BLaER1 treated with 17β-estradiol and CSF1 and Interleukin-3, amounts not matched to agents 10 nM and 100 nM (cell line): ENCODE measurements at regions not wholly inside any gene's neighbourhood (a gene's known extent, or its start where the extent isn't known, plus 50 kb on each side); places are given as distances from the start of the nearest gene placed in this dataset.

Source experiments
- H3K27ac ChIP-seq, 11 experiments: shearing (Covaris generic); formaldehyde crosslinking; 2 replicates each; pipeline ENCODE4 v1.8.1; 2022
- H3K27me3 ChIP-seq, 11 experiments: shearing (Covaris generic); formaldehyde crosslinking; 2 replicates each; pipeline ENCODE4 v1.8.1; 2022
- H3K36me3 ChIP-seq, 11 experiments: shearing (Covaris generic); formaldehyde crosslinking; 2 replicates each; pipeline ENCODE4 v1.8.1; 2022
- H3K4me1 ChIP-seq, 10 experiments: shearing (Covaris generic); formaldehyde crosslinking; 2 replicates each; pipeline ENCODE4 v1.8.1; 2022
- H3K4me2 ChIP-seq, 11 experiments: shearing (Covaris generic); formaldehyde crosslinking; 2 replicates each; pipeline ENCODE4 v1.8.1; 2022
- H3K4me3 ChIP-seq, 10 experiments: shearing (Covaris generic); formaldehyde crosslinking; 2 replicates each; pipeline ENCODE4 v1.8.1; 2022
- H3K9ac ChIP-seq, 11 experiments: shearing (Covaris generic); formaldehyde crosslinking; 2 replicates each; pipeline ENCODE4 v1.8.1; 2022
- H3K9me3 ChIP-seq, 11 experiments: shearing (Covaris generic); formaldehyde crosslinking; replicated peaks in 1 of 11; 2 replicates each; pipeline ENCODE4 v1.8.1; 2022
- H4K20me1 ChIP-seq, 11 experiments: shearing (Covaris generic); formaldehyde crosslinking; 2 replicates each; pipeline ENCODE4 v1.8.1; 2022
- Cebpa-rat ChIP-seq, 11 experiments: shearing (Covaris generic); IDR thresholded peaks; 2 replicates each; pipeline ENCODE4 v1.8.1; 2022

DNA sequence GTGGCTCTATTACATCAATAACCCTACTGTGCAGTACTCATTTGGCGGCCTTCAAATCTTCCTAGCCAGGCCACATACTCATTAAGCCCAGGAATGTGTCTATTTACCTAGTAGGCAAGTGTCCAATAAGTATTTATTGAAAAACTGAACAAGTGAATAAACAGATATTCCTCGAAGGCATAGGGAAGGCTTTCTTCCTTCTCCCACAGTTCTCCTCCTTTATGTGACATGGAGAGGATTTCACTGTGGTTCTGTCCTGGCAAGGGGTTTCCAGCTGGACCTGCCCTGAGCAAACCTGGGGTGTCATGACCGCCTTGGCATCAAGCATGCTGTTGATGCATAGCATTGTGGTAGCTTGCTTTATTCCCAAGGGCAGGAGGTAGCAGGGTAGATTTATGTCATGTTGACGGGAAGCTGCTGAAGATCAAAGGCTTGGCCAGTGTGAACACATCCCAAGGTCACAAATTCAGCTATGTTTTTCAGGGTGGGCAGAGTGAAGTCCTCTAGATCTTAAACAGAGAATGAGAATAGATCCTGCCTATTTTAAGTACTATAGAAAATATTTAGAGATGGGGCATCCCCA, 195.1 kb downstream of the INHBA start:
- no peaks in the 10 kb centered on the region for H3K9me3 ChIP-seq
- no peak overlapping the region for H3K27ac ChIP-seq
- no peaks in the 10 kb centered on the region for H4K20me1 ChIP-seq
- H3K9ac ChIP-seq, result no peak overlapping the region
- TF ChIP-seq Cebpa-rat (IDR thresholded peaks at IDR 0.05), result no peak
- peaks cover 0 to 19% (median 13%) of the 10 kb centered on the region in 10 experiments; a peak in 14 of 20 replicates for H3K4me1 ChIP-seq
- H3K4me3 ChIP-seq, result no peak overlapping the region
- H3K4me2 ChIP-seq, result peak overlapping the region in 6 of 11 experiments; percentile 10 to 39 (median 27); a peak in 5 of 22 replicates
- no peaks in the 10 kb centered on the region for H3K27me3 ChIP-seq
- no peaks in the 10 kb centered on the region for H3K36me3 ChIP-seq

DNA sequence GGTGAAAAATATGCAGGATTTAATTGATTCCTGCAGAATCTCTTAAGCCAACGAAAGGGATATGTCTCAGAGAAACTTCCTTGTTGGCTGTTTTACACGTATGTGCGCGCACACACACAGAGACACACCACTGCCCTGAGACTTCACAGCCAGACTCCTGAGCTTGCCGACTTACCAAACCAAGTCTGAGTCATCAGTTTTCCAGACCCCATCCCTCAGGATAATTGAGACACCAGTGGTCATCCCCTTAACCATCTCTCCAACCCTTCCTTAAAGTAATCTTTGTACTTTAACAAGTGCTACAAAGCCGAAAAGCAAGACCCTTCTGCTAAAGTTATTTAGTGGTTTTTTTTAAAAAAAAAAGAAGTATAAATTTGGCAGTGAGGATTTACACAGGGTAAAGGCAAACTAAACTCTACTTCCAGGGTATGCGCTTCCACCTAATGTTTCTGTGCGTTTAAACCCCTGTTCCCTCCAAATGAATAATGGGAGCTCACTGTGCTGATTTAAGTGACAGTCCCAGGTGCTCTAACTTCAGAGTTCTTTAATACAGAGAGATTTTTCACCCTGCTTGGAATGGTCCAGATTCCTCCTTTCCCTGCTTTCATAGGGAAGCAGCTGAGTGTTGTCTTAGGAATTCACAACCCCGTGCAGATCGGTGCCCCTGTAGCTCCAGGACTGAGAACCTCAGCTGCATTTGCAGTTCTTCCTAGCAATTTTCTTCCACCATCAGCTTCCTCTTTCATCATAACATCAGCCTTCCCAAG, 198.5 kb downstream of the INHBA start:
- no peak overlapping the region for H3K27ac ChIP-seq
- no peak for TF ChIP-seq Cebpa-rat (IDR thresholded peaks at IDR 0.05)
- no peak overlapping the region for H3K9ac ChIP-seq
- H3K4me2 ChIP-seq, result peak overlapping the region in 4 of 11 experiments; percentile 1 to 37 (median 22); a peak in 2 of 22 replicates
- peaks cover 0 to 19% (median 13%) of the 10 kb centered on the region in 10 experiments; a peak in 14 of 20 replicates for H3K4me1 ChIP-seq
- no peaks in the 10 kb centered on the region for H4K20me1 ChIP-seq
- H3K4me3 ChIP-seq, result no peak overlapping the region
- H3K27me3 ChIP-seq, result no peaks in the 10 kb centered on the region
- no peaks in the 10 kb centered on the region for H3K9me3 ChIP-seq
- H3K36me3 ChIP-seq, result no peaks in the 10 kb centered on the region

DNA sequence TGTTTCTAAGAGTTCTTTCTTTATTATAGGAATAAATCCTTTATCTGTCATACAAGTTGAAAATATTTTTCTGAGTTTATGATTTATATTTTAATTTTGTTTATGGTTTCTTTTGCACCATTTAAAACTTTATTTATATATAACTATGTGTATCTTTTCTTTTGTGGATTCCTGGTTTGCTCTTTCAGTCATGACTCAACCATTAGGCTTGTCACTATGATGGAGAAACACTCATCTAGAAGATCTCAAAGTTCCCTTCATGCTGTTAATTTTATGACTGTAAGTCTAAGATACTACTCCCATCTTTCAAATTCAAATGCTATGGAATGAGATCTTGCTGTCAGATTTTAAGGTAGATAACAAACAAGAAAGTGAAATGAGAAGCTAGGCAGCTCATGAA, 199.5 kb downstream of the INHBA start:
- no peaks in the 10 kb centered on the region for H3K36me3 ChIP-seq
- H3K27me3 ChIP-seq, result no peaks in the 10 kb centered on the region
- no peaks in the 10 kb centered on the region for H4K20me1 ChIP-seq
- no peak for TF ChIP-seq Cebpa-rat (IDR thresholded peaks at IDR 0.05)
- H3K9me3 ChIP-seq, result no peaks in the 10 kb centered on the region
- no peak overlapping the region for H3K4me3 ChIP-seq
- H3K4me1 ChIP-seq, result peaks cover 0 to 12% (median 7%) of the 10 kb centered on the region in 10 experiments; a peak in 14 of 20 replicates
- H3K4me2 ChIP-seq, result no peak overlapping the region
- H3K27ac ChIP-seq, result no peak overlapping the region
- no peak overlapping the region for H3K9ac ChIP-seq

DNA sequence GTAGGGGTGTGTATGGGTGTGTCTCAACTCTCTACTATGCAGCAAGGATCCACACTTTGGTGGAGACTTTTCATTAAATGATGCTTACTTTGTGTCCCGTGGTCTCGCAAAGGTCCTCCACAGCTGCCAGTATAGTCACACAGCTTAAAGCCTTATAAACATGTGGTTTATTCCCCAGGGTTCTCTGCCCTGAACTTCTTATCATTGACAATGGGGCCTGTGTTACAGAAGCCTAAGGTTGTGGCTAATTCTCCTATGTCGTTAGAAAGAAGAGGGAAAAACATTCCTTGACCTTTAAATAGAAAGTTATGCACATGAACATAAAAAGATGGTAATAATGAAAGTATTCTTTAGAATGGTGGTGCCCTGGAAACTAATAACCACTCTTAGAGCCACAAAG, 201.4 kb downstream of the INHBA start:
- Histone ChIP-seq H3K27me3 (no peaks in the 10 kb centered on the region), H3K4me3 (no peak overlapping the region), H3K4me2 (no peak overlapping the region), H3K9ac (no peak overlapping the region), H3K9me3 (no peaks in the 10 kb centered on the region), H3K4me1 (peaks cover 0 to 5% (median 0%) of the 10 kb centered on the region in 10 experiments; a peak in 2 of 20 replicates), H3K36me3 (no peaks in the 10 kb centered on the region), H3K27ac (no peak overlapping the region), H4K20me1 (no peaks in the 10 kb centered on the region)
- no peak for TF ChIP-seq Cebpa-rat (IDR thresholded peaks at IDR 0.05)

DNA sequence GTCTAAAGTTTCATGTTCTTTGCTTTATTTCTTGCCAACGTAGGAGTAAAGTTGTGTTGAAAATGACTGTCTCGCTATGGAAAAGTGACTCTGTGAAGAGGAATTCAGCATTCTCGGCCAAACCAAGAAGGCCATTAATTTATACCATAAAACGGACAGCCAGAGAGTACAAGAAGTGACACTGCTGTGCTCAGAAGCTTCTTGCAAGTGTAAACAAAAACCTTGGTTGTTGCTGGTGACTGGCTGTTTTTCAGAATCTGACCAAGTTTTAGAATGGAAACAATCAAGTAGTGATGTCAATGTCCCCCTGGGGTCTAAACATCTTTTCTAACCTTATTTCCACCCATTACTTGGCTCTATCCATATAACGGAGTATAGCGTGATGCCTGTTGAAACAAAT, 201.9 kb downstream of the INHBA start:
- H3K9me3 ChIP-seq, result no peaks in the 10 kb centered on the region
- H3K27ac ChIP-seq, result no peak overlapping the region
- no peaks in the 10 kb centered on the region for H4K20me1 ChIP-seq
- H3K4me1 ChIP-seq, result peaks cover 0 to 5% (median 0%) of the 10 kb centered on the region in 10 experiments; a peak in 2 of 20 replicates
- TF ChIP-seq Cebpa-rat (IDR thresholded peaks at IDR 0.05), result no peak
- H3K4me2 ChIP-seq, result no peak overlapping the region
- no peak overlapping the region for H3K9ac ChIP-seq
- no peaks in the 10 kb centered on the region for H3K27me3 ChIP-seq
- no peak overlapping the region for H3K4me3 ChIP-seq
- H3K36me3 ChIP-seq, result no peaks in the 10 kb centered on the region

DNA sequence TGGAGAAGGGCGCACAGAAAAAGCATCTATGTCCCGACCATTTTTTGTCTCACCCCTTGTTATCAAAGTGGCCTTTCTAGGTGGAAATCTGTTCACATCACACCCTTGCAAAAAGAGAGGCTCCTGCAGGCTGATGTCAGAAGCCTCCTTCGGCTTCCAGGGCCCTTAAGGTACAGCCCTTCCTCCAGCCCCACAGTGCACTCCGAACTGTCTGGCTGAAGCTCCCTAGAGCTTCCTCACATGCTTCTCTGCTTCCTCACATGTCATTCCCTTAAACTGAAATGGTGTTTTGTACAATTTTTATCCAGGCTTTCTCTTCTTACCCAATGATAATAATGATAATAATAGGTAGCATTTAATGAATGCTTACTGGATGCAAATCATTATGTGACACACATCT, 210.3 kb downstream of the INHBA start:
- H3K27me3 ChIP-seq, result no peaks in the 10 kb centered on the region
- H3K4me2 ChIP-seq, result no peak overlapping the region

DNA sequence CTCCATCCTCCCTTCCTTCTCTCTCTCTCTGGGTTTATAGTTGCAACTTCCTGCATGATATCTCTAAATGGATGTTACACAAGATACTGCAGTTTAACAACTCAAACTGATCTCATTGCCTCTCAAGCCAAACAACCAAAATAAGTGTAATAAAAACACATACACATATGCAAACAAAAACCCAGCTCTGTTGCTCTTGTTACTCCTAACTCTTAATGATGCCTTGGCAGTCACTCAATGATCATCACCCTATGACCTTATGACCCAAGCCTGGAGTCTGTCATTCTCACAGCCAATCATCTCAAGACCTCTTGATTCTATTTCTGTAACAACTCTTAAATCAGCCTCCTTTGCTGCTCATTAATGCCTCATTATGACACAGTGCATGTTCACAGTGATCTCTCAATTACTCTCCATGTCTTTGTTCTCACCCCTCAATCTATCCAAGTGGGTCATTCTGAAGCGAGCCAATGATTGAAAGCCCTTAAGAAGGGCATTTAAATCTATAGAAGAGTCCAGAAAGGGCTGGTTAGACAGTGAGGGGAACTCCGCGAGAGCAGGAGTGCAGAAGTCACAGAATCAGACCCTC, 210.9 kb downstream of the INHBA start:
- no peak overlapping the region for H3K4me2 ChIP-seq
- H3K4me1 ChIP-seq, result no peaks in the 10 kb centered on the region
- H3K27me3 ChIP-seq, result no peaks in the 10 kb centered on the region
- TF ChIP-seq Cebpa-rat (IDR thresholded peaks at IDR 0.05), result no peak
- H4K20me1 ChIP-seq, result no peaks in the 10 kb centered on the region
- no peak overlapping the region for H3K9ac ChIP-seq
- H3K9me3 ChIP-seq, result no peaks in the 10 kb centered on the region
- H3K4me3 ChIP-seq, result no peak overlapping the region
- no peak overlapping the region for H3K27ac ChIP-seq
- H3K36me3 ChIP-seq, result no peaks in the 10 kb centered on the region

More for the DNA sequence above, 210.3 kb downstream of the INHBA start:
- no peak overlapping the region for H3K27ac ChIP-seq
- no peaks in the 10 kb centered on the region for H3K4me1 ChIP-seq
- H4K20me1 ChIP-seq, result no peaks in the 10 kb centered on the region
- no peak for TF ChIP-seq Cebpa-rat (IDR thresholded peaks at IDR 0.05)
- H3K4me3 ChIP-seq, result no peak overlapping the region
- H3K36me3 ChIP-seq, result no peaks in the 10 kb centered on the region
- H3K9ac ChIP-seq, result no peak overlapping the region
- H3K9me3 ChIP-seq, result no peaks in the 10 kb centered on the region

DNA sequence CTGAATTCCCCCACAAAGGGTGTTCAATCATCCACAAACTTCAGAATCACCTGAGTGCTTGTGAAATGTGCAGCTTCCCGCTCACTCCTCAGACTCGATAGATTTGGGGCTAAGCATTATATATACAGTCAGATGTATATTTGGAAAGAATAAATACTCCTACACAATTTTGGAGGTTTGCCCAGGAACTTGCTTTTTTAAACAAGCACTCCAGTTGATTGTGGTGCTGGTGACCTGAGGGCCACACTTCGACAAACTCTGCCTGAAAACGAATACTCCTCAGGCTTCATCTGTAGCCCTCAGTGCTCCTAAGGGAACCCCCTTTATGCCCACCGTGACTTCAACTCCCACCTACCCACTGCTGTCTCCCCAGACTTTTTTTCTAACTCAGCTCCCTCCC, 211.6 kb downstream of the INHBA start:
- no peak for TF ChIP-seq Cebpa-rat (IDR thresholded peaks at IDR 0.05)
- no peak overlapping the region for H3K27ac ChIP-seq
- no peaks in the 10 kb centered on the region for H3K4me1 ChIP-seq

DNA sequence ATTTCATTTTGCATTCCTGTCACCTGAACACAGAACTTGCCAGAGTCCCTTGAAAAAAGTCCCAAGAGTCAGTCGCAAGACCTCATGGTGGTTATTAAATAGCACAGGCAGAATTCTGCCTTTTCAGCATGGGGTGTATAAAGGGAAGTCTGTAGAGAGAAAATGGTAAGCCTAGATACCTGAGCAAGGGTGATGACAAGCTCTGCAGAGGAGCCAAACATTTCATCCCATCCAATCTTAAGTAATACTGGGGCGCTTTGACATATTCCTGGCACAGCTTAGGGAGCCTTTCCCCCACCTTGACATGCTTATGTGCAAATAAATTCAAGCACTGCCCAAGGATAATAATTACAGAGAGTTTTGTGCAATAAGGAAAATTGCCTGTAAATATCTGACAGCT, 213.0 kb downstream of the INHBA start:
- H3K4me1 ChIP-seq, result no peaks in the 10 kb centered on the region
- H3K4me2 ChIP-seq, result no peak overlapping the region
- no peak for TF ChIP-seq Cebpa-rat (IDR thresholded peaks at IDR 0.05)

More for the DNA sequence above, 211.6 kb downstream of the INHBA start:
- Histone ChIP-seq H3K36me3 (no peaks in the 10 kb centered on the region), H3K27me3 (no peaks in the 10 kb centered on the region), H3K4me2 (no peak overlapping the region), H3K9ac (no peak overlapping the region), H3K4me3 (no peak overlapping the region), H3K9me3 (no peaks in the 10 kb centered on the region), H4K20me1 (no peaks in the 10 kb centered on the region)

More for the DNA sequence above, 213.0 kb downstream of the INHBA start:
- Histone ChIP-seq H3K4me3 (no peak overlapping the region), H3K27ac (no peak overlapping the region), H4K20me1 (no peaks in the 10 kb centered on the region), H3K9ac (no peak overlapping the region), H3K36me3 (no peaks in the 10 kb centered on the region), H3K9me3 (no peaks in the 10 kb centered on the region), H3K27me3 (no peaks in the 10 kb centered on the region)
